HCT116 (cell line): ENCODE measurements at regions not wholly inside any gene's neighbourhood (a gene's known extent, or its start where the extent isn't known, plus 50 kb on each side); places are given as distances from the start of the nearest gene placed in this dataset.

ENCODE experiments used
- ATAC-seq: fragments of 200-7000 bp; cut with Tn5 transposase; 2 replicates; pipeline ENCODE4 v1.9.1; 2020; ENCODE audit warnings: mild to moderate bottlenecking, moderate library complexity
- BruUV-seq: library from RNA; stranded (reverse); fragments of 400-500 nt; replicated peaks from 2 replicates; lab custom pipeline; 2021; lab: Mats Ljungman, UMichigan
- CTCF ChIA-PET: fragments of 300-600 bp; sonication (Branson Sonifier 250); formaldehyde crosslinking; loops from one replicate; lab custom pipeline; 2021; ENCODE audit warnings: antibody characterized with exemption; lab: Charles Lee
- POLR2A ChIA-PET: fragments of 300-600, 350-600 bp; sonication (Branson Sonifier 250); formaldehyde crosslinking; loops from one replicate; lab custom pipeline; 2021; ENCODE audit warnings: antibody characterized with exemption; lab: Charles Lee
- RAD21 ChIA-PET, 2 experiments: fragments of 300-600 bp; sonication (Branson Sonifier 250); formaldehyde crosslinking; loops; one replicate each; lab custom pipeline; 2023; ENCODE audit warnings: low total read pairs in 2 of 2; ENCODE audit not compliant: uncharacterized antibody in 2 of 2, unreplicated experiment in 2 of 2, low non-redundant PET in 1 of 2; lab: Charles Lee
- DNase-seq: peaks from one replicate; pipeline ENCODE4 v3.0.0-alpha.2; 2010; ENCODE audit warnings: low read depth, low spot score
- H2AFZ ChIP-seq: fragments of 200-600 bp; shearing (Covaris generic), sonication (generic); 2 replicates; pipeline ENCODE4 v1.6.1; 2017; ENCODE audit warnings: low read depth, mixed run types, mixed read lengths, antibody characterized with exemption, low read length; ENCODE audit not compliant: poor library complexity, severe bottlenecking
- H3K27ac ChIP-seq: 2 replicates; pipeline ENCODE4 v1.5.1; 2012; ENCODE audit warnings: low read depth, low read length
- H3K27me3 ChIP-seq: fragments of 200-600 bp; sonication (generic); 2 replicates; pipeline ENCODE4 v1.6.1; 2016; ENCODE audit warnings: mixed run types, low read length, mixed read lengths; ENCODE audit not compliant: insufficient read depth
- H3K36me3 ChIP-seq, 2 experiments: fragments of 200-500 bp in 1 of 2; fragments of 200-600 bp in 1 of 2; sonication (Bioruptor generic) in 1 of 2; sonication (generic) in 1 of 2; 2 replicates each; pipeline versions ENCODE4 v1.5.1 to v1.6.1; 2014 to 2016; ENCODE audit warnings: low read length in 2 of 2, inconsistent platforms in 1 of 2, mixed read lengths in 1 of 2, mixed run types in 1 of 2; ENCODE audit not compliant: insufficient read depth in 2 of 2, control insufficient read depth in 1 of 2
- H3K4me1 ChIP-seq, 2 experiments: fragments of 200-600 bp in 1 of 2; sonication (generic) in 1 of 2; 2 replicates each; pipeline versions ENCODE4 v1.5.1 to v1.6.1; 2012 to 2017; ENCODE audit warnings: low read length in 2 of 2, inconsistent platforms in 1 of 2, mild to moderate bottlenecking in 1 of 2, mixed read lengths in 1 of 2, mixed run types in 1 of 2, moderate library complexity in 1 of 2; ENCODE audit not compliant: insufficient read depth in 2 of 2, control insufficient read depth in 1 of 2
- H3K4me2 ChIP-seq: fragments of 200-600 bp; sonication (generic); 2 replicates; pipeline ENCODE4 v1.6.1; 2017; ENCODE audit warnings: mixed run types, low read length, mixed read lengths
- H3K4me3 ChIP-seq, 2 experiments: fragments of 200-600 bp in 1 of 2; sonication (generic) in 1 of 2; replicated peaks in 1 of 2; 2 replicates each; pipeline ENCODE4 v1.5.1; 2011 to 2016; ENCODE audit warnings: low read length in 2 of 2, control low read depth in 1 of 2, low read depth in 1 of 2, mild to moderate bottlenecking in 1 of 2, mixed read lengths in 1 of 2, mixed run types in 1 of 2
- H3K79me2 ChIP-seq: fragments of 200-600 bp; sonication (generic); 2 replicates; pipeline ENCODE4 v1.6.1; 2017; ENCODE audit warnings: mild to moderate bottlenecking, mixed run types, low read length, moderate library complexity, mixed read lengths; ENCODE audit not compliant: insufficient read depth
- H3K9ac ChIP-seq: fragments of 200-600 bp; sonication (generic); 2 replicates; pipeline ENCODE4 v1.6.1; 2016; ENCODE audit warnings: low read length, mixed read lengths
- H3K9me2 ChIP-seq: fragments of 200-600 bp; sonication (generic), shearing (Covaris generic); 2 replicates; pipeline ENCODE4 v1.6.1; 2017; ENCODE audit warnings: mixed run types, mild to moderate bottlenecking, moderate library complexity; ENCODE audit not compliant: insufficient read depth
- H3K9me3 ChIP-seq, 2 experiments: fragments of 200-500 bp in 1 of 2; fragments of 200-600 bp in 1 of 2; sonication (Bioruptor generic) in 1 of 2; sonication (generic) in 1 of 2; 2 replicates each; pipeline ENCODE4 v1.6.1; 2014 to 2017; ENCODE audit warnings: low read length in 2 of 2, mixed read lengths in 2 of 2, inconsistent platforms in 1 of 2, low read depth in 1 of 2, mild to moderate bottlenecking in 1 of 2, mixed run types in 1 of 2, moderate library complexity in 1 of 2; ENCODE audit not compliant: control insufficient read depth in 1 of 2, insufficient read depth in 1 of 2
- H4K20me1 ChIP-seq: fragments of 200-600 bp; sonication (generic), shearing (Covaris generic); 2 replicates; pipeline ENCODE4 v1.6.1; 2017; ENCODE audit warnings: mixed run types, mild to moderate bottlenecking, moderate library complexity; ENCODE audit not compliant: insufficient read depth
- CBX3 ChIP-seq: IDR thresholded peaks from 2 replicates; pipeline ENCODE4 v1.6.1; 2012; ENCODE audit warnings: low read depth
- EGR1 ChIP-seq: IDR thresholded peaks from 2 replicates; pipeline ENCODE4 v1.6.1; 2012; ENCODE audit warnings: low read depth
- EZH2 ChIP-seq: fragments of 200-600 bp; sonication (generic); IDR thresholded peaks from 2 replicates; pipeline ENCODE4 v1.6.1; 2017; ENCODE audit warnings: antibody characterized with exemption, mixed run types
- EZH2phosphoT487 ChIP-seq: fragments of 200-600 bp; IDR thresholded peaks from 2 replicates; pipeline ENCODE4 v1.6.1; 2018; ENCODE audit warnings: antibody characterized with exemption, borderline replicate concordance
- JUND ChIP-seq: IDR thresholded peaks from 2 replicates; pipeline ENCODE4 v1.6.1; 2012
- POLR2A ChIP-seq: IDR thresholded peaks from 2 replicates; pipeline ENCODE4 v1.7.0; 2011; ENCODE audit warnings: borderline replicate concordance; ENCODE audit not compliant: insufficient read depth, insufficient read length; ENCODE audit errors: extremely low read depth
- SP1 ChIP-seq: IDR thresholded peaks from 2 replicates; pipeline ENCODE4 v1.6.1; 2012; ENCODE audit warnings: low read depth
- SRF ChIP-seq: IDR thresholded peaks from 2 replicates; pipeline ENCODE4 v1.6.1; 2012; ENCODE audit warnings: low read depth
- TCF7L2 ChIP-seq: IDR thresholded peaks from 2 replicates; pipeline ENCODE4 v1.7.0; 2011; ENCODE audit warnings: borderline replicate concordance, inconsistent platforms; ENCODE audit not compliant: insufficient read depth, insufficient read length; ENCODE audit errors: extremely low read depth
- ZFX ChIP-seq: fragments of 450-650 bp; IDR thresholded peaks from 2 replicates; pipeline ENCODE4 v1.6.1; 2017
- intact Hi-C: fragments of 100-400 bp; cut with micrococcal nuclease; formaldehyde crosslinking; loops from 2 replicates; pipeline ENCODE4 v1.10.0; 2022
- TF ChIP-seq, protein P1 (sequence below): IDR thresholded peaks from 2 replicates; pipeline ENCODE4 v1.6.1; 2012
- TF ChIP-seq, protein P2 (sequence below), 3 experiments: fragments of 200-600 bp in 1 of 3; sonication (generic) in 1 of 3; IDR thresholded peaks in 2 of 3; conservative IDR thresholded peaks in 1 of 3; 2 replicates each; pipeline ENCODE4 v1.5.1; 2012 to 2017; ENCODE audit warnings: low read depth in 2 of 3, low read length in 2 of 3, antibody characterized with exemption in 1 of 3, borderline replicate concordance in 1 of 3, control low read depth in 1 of 3, mild to moderate bottlenecking in 1 of 3, mixed read lengths in 1 of 3, mixed run types in 1 of 3, moderate library complexity in 1 of 3; ENCODE audit not compliant: insufficient read depth in 1 of 3
- TF ChIP-seq, protein P3 (sequence below): IDR thresholded peaks from 2 replicates; pipeline ENCODE4 v1.6.1; 2011; ENCODE audit warnings: mild to moderate bottlenecking, low read length, moderate library complexity; ENCODE audit not compliant: insufficient replicate concordance; ENCODE audit errors: extremely low read depth
- TF ChIP-seq, protein P4 (sequence below): IDR thresholded peaks from 2 replicates; pipeline ENCODE4 v1.6.1; 2012; ENCODE audit warnings: low read depth
- TF ChIP-seq, protein P5 (sequence below): IDR thresholded peaks from 2 replicates; pipeline ENCODE4 v1.6.1; 2012

DNA sequence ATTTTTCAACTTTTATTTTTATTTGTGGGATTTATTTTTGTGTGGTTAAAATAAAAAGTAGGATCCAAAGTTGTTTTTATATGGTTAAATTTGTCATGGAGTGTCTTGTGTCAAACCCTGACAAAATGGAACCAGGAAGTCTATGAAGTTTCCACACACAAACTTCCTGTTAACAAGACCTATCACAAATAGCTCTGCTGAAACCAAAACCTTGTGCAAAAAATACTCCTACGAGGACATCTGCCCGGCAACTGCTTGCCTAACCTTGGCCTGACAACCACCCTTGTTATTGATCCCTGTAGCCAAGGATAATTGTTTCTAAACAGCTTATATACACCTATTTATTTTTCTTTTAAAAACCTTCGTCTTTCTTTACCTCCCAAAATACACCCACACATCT, 389.6 kb downstream of the TRIB2 start:
- no peaks in the 10 kb centered on the region for H3K27me3 ChIP-seq
- no peaks in the 10 kb centered on the region for H3K79me2 ChIP-seq
- ChIA-PET POLR2A (no interaction called here), RAD21 (no interaction called here), CTCF (no interaction called here)
- no peak overlapping the region for H3K9ac ChIP-seq
- no TSS peak for BruUV-seq
- H3K4me1 ChIP-seq, result no peaks in the 10 kb centered on the region
- H3K9me2 ChIP-seq, result no peaks in the 10 kb centered on the region
- ATAC-seq (no peak), DNase-seq (no peak)
- intact Hi-C loops, result no loop called here
- TF ChIP-seq, protein P1, sequence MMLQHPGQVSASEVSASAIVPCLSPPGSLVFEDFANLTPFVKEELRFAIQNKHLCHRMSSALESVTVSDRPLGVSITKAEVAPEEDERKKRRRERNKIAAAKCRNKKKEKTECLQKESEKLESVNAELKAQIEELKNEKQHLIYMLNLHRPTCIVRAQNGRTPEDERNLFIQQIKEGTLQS, result no peak
- TF ChIP-seq SRF, result no peak
- no peak for TF ChIP-seq POLR2A
- no peak for TF ChIP-seq CBX3
- TF ChIP-seq, protein P2, sequence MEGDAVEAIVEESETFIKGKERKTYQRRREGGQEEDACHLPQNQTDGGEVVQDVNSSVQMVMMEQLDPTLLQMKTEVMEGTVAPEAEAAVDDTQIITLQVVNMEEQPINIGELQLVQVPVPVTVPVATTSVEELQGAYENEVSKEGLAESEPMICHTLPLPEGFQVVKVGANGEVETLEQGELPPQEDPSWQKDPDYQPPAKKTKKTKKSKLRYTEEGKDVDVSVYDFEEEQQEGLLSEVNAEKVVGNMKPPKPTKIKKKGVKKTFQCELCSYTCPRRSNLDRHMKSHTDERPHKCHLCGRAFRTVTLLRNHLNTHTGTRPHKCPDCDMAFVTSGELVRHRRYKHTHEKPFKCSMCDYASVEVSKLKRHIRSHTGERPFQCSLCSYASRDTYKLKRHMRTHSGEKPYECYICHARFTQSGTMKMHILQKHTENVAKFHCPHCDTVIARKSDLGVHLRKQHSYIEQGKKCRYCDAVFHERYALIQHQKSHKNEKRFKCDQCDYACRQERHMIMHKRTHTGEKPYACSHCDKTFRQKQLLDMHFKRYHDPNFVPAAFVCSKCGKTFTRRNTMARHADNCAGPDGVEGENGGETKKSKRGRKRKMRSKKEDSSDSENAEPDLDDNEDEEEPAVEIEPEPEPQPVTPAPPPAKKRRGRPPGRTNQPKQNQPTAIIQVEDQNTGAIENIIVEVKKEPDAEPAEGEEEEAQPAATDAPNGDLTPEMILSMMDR (IDR thresholded peaks at IDR 0.05 in 2 of 3, conservative IDR thresholded peaks at IDR 0.05 in 1 of 3; ENCODE audit: borderline replicate concordance in 1 of 3, insufficient read depth in 1 of 3, low read depth in 2 of 3, low read length in 2 of 3), result no peak
- TF ChIP-seq SP1, result no peak
- TF ChIP-seq ZFX, result no peak
- no peak for TF ChIP-seq TCF7L2
- TF ChIP-seq EZH2phosphoT487, result no peak
- TF ChIP-seq, protein P3, sequence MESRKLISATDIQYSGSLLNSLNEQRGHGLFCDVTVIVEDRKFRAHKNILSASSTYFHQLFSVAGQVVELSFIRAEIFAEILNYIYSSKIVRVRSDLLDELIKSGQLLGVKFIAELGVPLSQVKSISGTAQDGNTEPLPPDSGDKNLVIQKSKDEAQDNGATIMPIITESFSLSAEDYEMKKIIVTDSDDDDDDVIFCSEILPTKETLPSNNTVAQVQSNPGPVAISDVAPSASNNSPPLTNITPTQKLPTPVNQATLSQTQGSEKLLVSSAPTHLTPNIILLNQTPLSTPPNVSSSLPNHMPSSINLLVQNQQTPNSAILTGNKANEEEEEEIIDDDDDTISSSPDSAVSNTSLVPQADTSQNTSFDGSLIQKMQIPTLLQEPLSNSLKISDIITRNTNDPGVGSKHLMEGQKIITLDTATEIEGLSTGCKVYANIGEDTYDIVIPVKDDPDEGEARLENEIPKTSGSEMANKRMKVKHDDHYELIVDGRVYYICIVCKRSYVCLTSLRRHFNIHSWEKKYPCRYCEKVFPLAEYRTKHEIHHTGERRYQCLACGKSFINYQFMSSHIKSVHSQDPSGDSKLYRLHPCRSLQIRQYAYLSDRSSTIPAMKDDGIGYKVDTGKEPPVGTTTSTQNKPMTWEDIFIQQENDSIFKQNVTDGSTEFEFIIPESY, result no peak
- TF ChIP-seq, protein P4, sequence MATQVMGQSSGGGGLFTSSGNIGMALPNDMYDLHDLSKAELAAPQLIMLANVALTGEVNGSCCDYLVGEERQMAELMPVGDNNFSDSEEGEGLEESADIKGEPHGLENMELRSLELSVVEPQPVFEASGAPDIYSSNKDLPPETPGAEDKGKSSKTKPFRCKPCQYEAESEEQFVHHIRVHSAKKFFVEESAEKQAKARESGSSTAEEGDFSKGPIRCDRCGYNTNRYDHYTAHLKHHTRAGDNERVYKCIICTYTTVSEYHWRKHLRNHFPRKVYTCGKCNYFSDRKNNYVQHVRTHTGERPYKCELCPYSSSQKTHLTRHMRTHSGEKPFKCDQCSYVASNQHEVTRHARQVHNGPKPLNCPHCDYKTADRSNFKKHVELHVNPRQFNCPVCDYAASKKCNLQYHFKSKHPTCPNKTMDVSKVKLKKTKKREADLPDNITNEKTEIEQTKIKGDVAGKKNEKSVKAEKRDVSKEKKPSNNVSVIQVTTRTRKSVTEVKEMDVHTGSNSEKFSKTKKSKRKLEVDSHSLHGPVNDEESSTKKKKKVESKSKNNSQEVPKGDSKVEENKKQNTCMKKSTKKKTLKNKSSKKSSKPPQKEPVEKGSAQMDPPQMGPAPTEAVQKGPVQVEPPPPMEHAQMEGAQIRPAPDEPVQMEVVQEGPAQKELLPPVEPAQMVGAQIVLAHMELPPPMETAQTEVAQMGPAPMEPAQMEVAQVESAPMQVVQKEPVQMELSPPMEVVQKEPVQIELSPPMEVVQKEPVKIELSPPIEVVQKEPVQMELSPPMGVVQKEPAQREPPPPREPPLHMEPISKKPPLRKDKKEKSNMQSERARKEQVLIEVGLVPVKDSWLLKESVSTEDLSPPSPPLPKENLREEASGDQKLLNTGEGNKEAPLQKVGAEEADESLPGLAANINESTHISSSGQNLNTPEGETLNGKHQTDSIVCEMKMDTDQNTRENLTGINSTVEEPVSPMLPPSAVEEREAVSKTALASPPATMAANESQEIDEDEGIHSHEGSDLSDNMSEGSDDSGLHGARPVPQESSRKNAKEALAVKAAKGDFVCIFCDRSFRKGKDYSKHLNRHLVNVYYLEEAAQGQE, result no peak
- TF ChIP-seq EZH2, result no peak
- no peak for TF ChIP-seq JUND
- TF ChIP-seq, protein P5, sequence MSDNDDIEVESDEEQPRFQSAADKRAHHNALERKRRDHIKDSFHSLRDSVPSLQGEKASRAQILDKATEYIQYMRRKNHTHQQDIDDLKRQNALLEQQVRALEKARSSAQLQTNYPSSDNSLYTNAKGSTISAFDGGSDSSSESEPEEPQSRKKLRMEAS, result no peak
- no peak for TF ChIP-seq EGR1
- no peaks in the 10 kb centered on the region for H4K20me1 ChIP-seq
- no peak overlapping the region for H3K4me3 ChIP-seq
- H3K27ac ChIP-seq, result no peak overlapping the region
- no peak overlapping the region for H2AFZ ChIP-seq
- H3K4me2 ChIP-seq, result no peak overlapping the region
- no peaks in the 10 kb centered on the region for H3K36me3 ChIP-seq
- H3K9me3 ChIP-seq, result no peaks in the 10 kb centered on the region
